AG10803 (cell line): ENCODE measurements at regions not wholly inside any gene's neighbourhood (a gene's known extent, or its start where the extent isn't known, plus 50 kb on each side); places are given as distances from the start of the nearest gene placed in this dataset.

Experiments
- DNase-seq: peaks from one replicate; pipeline ENCODE4 v3.0.0; 2010; ENCODE audit warnings: low read depth
- H3K4me3 ChIP-seq: 2 replicates; pipeline ENCODE4 v1.5.1; 2011; ENCODE audit warnings: mild to moderate bottlenecking, low read length, control low read depth
- CTCF ChIP-seq: conservative IDR thresholded peaks from 2 replicates; pipeline ENCODE4 v1.5.1; 2011; ENCODE audit warnings: mild to moderate bottlenecking, low read length, control low read depth, inconsistent platforms

DNA sequence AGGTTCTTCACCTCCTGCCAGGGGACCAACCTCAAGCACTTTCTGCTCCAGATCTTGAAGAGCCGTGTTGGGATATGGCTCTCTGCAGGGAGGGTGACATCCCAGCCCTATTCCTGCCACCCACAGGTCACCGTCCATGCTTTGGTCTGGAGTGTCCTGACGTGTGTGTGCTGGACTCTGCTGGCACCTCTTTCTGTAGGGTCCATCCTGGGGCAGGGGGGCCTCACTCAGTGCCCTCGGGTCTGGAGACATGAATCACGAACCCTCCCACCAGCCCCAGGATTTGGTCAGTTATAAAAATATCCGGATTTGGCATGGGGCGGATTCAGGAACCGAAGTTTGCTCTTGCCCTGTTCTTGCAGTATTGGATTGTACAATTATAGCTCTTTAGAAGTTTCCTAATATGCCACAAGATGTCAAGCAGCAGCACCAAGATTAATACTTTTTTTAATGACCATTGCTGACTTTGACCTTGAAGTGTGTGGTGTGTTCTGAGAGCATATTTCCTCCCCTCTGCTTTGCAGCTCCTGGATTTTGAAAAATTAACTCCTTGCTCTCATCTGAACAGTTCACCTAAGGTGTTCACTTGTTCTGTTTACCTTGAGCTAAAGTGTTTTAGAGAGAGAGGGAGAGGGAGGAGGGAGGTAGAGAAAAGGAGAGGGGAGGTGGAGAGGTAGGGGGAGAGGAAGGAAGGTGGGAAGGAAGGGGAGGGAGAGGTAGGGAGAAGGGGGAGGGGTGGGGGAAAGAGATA lies 95.4 kb upstream of the SHH start:
- DNase-seq = no peak
- no peak for TF ChIP-seq CTCF
- no peak overlapping the region for H3K4me3 ChIP-seq

DNA sequence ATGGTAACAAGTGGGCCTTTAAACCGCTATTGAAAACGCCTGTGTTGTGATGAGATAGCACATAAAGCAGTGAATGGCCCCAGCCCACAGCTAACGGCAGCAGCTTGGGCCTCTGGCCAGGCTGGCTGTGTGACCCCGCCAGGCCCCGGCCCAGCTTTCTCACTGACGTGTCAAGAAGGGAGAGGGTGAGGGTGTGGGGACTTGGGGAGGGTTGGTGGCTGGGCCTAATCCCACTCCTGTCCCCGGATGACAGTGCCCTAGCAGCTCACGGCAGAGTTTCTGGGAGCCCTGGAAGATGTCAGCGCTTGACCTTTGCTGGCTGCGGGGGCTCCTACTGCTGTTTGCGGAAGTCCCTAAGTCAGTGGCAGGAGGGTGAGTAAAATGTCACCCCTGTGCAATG lies 88.9 kb upstream of the SHH start:
- no peak for DNase-seq
- TF ChIP-seq CTCF = no peak
- no peak overlapping the region for H3K4me3 ChIP-seq

GRCh38 chr7:155899596-155899995 lies 87.3 kb upstream of the SHH start:
- TF ChIP-seq CTCF = no peak
- DNase-seq = no peak
- no peak overlapping the region for H3K4me3 ChIP-seq

GRCh38 chr7:155897758-155898386 lies 85.6 kb upstream of the SHH start:
- DNase-seq = no peak
- H3K4me3 ChIP-seq = no peak overlapping the region
- no peak for TF ChIP-seq CTCF

DNA sequence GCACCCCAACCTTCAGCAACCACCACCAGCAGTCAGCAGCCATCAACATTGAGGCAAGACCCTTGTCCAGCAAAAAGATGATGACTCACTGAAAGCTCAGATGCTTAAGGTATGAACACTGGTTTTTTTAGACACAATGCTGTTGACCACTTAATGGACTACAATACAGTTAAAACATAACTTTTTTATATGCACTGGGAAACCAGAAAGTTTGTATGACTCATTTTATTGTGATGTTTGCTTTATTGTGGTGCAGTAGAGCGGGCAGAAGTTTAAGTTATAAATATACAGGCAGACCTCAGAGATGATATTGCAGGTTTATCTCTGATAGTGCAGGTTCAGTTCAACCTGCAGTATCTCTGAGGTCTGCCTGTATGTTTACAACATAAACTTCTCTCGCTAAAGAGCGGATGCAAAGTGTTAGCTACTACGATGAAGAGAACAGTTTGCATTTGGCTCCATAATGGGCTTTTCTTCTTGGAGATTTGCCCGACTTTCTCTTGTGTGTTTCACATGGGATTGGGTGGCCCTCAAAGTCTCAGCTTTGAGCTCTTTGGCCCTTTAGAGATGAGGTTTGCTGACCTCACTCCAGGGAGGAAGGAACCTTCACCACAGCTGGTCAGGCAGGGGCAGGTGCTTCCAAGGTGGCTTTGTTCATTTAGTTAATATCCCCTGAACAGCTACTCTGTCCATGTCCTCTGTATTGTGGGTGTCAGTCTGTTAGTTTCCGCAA lies 84.4 kb upstream of the SHH start:
- TF ChIP-seq CTCF = no peak
- DNase-seq = no peak
- no peak overlapping the region for H3K4me3 ChIP-seq

DNA sequence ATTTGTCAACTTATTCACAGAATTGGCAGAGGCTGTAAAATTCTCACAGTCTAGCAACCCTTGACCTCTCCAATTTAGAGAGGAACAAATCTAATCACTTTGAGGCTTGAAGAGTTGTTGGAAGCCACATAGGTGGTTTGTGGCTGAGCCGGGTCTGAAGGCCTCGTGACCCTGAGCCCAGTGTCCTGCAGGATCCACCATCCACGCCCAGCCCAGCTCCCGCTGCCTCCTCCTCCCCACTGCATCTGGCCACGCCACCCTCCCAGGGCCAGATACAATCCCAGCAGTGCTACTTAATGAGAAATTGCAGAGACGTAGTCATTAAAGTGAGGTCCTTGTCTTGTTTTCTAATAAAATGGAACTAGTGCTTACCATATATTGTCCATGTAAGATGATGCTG lies 81.4 kb upstream of the SHH start:
- no peak for TF ChIP-seq CTCF
- DNase-seq = no peak
- H3K4me3 ChIP-seq = no peak overlapping the region
